Colonic mucosa (tissue), 4 donors: ENCODE measurements at regions not wholly inside any gene's neighbourhood (a gene's known extent, or its start where the extent isn't known, plus 50 kb on each side); places are given as distances from the start of the nearest gene placed in this dataset.

ENCODE experiments used
- DNase-seq: peaks from one replicate; pipeline ENCODE4 v3.0.0-alpha.2; 2020
- H3K27ac ChIP-seq: fragments of 200-600 bp; one replicate; pipeline ENCODE4 v1.8.0; 2021
- H3K27me3 ChIP-seq: fragments of 200-600 bp; one replicate; pipeline ENCODE4 v1.8.0; 2021
- H3K36me3 ChIP-seq: fragments of 200-600 bp; one replicate; pipeline ENCODE4 v1.8.0; 2021
- H3K4me1 ChIP-seq: fragments of 200-600 bp; one replicate; pipeline ENCODE4 v1.8.0; 2021; ENCODE audit warnings: mild to moderate bottlenecking
- H3K4me3 ChIP-seq: fragments of 200-600 bp; one replicate; pipeline ENCODE4 v1.8.0; 2021
- H3K9ac ChIP-seq, 2 donors: one replicate each; pipeline ENCODE4 v1.7.0; 2013; ENCODE audit warnings: control low read depth in 2 of 2, low read depth in 2 of 2, low read length in 2 of 2
- H3K9me3 ChIP-seq: fragments of 200-600 bp; one replicate; pipeline ENCODE4 v1.8.0; 2021
- CTCF ChIP-seq: fragments of 200-600 bp; IDR thresholded peaks from one replicate; pipeline ENCODE4 v1.8.0; 2022; ENCODE audit warnings: antibody characterized with exemption, mild to moderate bottlenecking
- intact Hi-C: fragments of 100-400 bp; cut with DNase I; formaldehyde crosslinking; loops from one replicate; pipeline ENCODE4 v1.14.1; 2022
- donor health status: healthy.
- donor health status: DM: no; HTN: no; CAD: no.
- donor health status: DM: no; HTN: no; CAD: no.

- no peaks in the 10 kb centered on the region for H3K9me3 ChIP-seq
- no peaks in the 10 kb centered on the region for H3K27me3 ChIP-seq
- no peak for DNase-seq
- intact Hi-C loops = no loop called here
- no peak overlapping the region for H3K4me3 ChIP-seq
- H3K27ac ChIP-seq = no peak overlapping the region
- no peak overlapping the region for H3K9ac ChIP-seq
- H3K36me3 ChIP-seq = no peaks in the 10 kb centered on the region
- no peaks in the 10 kb centered on the region for H3K4me1 ChIP-seq
- TF ChIP-seq CTCF = no peak
Observed at GRCh38 chr6:149131891-149132290, 185.6 kb upstream of the TAB2 start.

GRCh38 chr6:149132336-149132735 lies 185.2 kb upstream of the TAB2 start:
- H3K27ac ChIP-seq = no peak overlapping the region
- no peaks in the 10 kb centered on the region for H3K9me3 ChIP-seq
- intact Hi-C loops = no loop called here

DNA sequence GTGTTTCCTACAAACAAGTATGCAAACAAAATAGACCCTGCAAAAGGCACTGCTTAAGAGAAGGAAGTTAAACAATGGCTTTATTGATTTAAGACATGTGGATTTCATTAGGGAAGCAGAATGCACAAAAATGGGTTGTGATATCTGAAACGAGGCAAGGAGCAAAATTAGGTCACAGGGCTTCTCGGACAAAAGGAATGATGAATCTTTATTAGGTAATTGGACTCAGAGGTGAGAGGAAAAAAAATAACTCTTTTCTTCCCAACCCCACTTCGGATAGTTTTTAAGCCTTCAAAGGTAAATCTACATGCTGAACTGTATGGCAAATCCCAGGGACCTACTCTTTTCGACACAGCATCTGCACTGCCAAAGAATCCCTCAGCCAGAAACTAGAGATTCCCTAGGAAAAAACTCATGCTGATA lies 183.0 kb upstream of the TAB2 start:
- no peak for DNase-seq
- no peaks in the 10 kb centered on the region for H3K27me3 ChIP-seq
- no peak overlapping the region for H3K4me3 ChIP-seq
- no peak for TF ChIP-seq CTCF
- no peak overlapping the region for H3K9ac ChIP-seq
- intact Hi-C loops = no loop called here
- no peaks in the 10 kb centered on the region for H3K9me3 ChIP-seq
- H3K27ac ChIP-seq = no peak overlapping the region
- H3K36me3 ChIP-seq = no peaks in the 10 kb centered on the region
- no peaks in the 10 kb centered on the region for H3K4me1 ChIP-seq

More at GRCh38 chr6:149132336-149132735, 185.2 kb upstream of the TAB2 start:
- Histone ChIP-seq H3K9ac (no peak overlapping the region), H3K36me3 (no peaks in the 10 kb centered on the region), H3K4me3 (no peak overlapping the region), H3K4me1 (no peaks in the 10 kb centered on the region), H3K27me3 (no peaks in the 10 kb centered on the region)
- DNase-seq = peak; percentile 32
- no peak for TF ChIP-seq CTCF

- Histone ChIP-seq H3K4me3 (no peak overlapping the region), H3K36me3 (no peaks in the 10 kb centered on the region), H3K9ac (no peak overlapping the region), H3K27ac (no peak overlapping the region), H3K9me3 (no peaks in the 10 kb centered on the region), H3K27me3 (no peaks in the 10 kb centered on the region), H3K4me1 (no peaks in the 10 kb centered on the region)
- DNase-seq = no peak
- intact Hi-C loops = no loop called here
- no peak for TF ChIP-seq CTCF
Observed at GRCh38 chr6:149135809-149136208, 181.7 kb upstream of the TAB2 start.

- no peak overlapping the region for H3K4me3 ChIP-seq
- no peak for DNase-seq
- no peaks in the 10 kb centered on the region for H3K9me3 ChIP-seq
- H3K9ac ChIP-seq = no peak overlapping the region
- H3K27ac ChIP-seq = no peak overlapping the region
- no peaks in the 10 kb centered on the region for H3K4me1 ChIP-seq
- no peaks in the 10 kb centered on the region for H3K27me3 ChIP-seq
- intact Hi-C loops = no loop called here
- no peak for TF ChIP-seq CTCF
- H3K36me3 ChIP-seq = no peaks in the 10 kb centered on the region
Observed at GRCh38 chr6:149136273-149136912, 181.1 kb upstream of the TAB2 start.
